PFSK-1 (cell line): ENCODE measurements at regions not wholly inside any gene's neighbourhood (a gene's known extent, or its start where the extent isn't known, plus 50 kb on each side); places are given as distances from the start of the nearest gene placed in this dataset.

ENCODE experiments used
- FOXP2 ChIP-seq: optimal IDR thresholded peaks from 2 replicates; pipeline ENCODE3; 2011; ENCODE audit warnings: borderline replicate concordance, control low read depth, inconsistent platforms; ENCODE audit not compliant: insufficient read depth; ENCODE audit errors: extremely low read length, extremely low read depth
- POLR2AphosphoS5 ChIP-seq: IDR thresholded peaks from 2 replicates; pipeline ENCODE4 v1.6.1; 2012; ENCODE audit warnings: low read depth, mild to moderate bottlenecking, control low read depth, low read length, moderate library complexity
- SIN3A ChIP-seq: IDR thresholded peaks from 2 replicates; pipeline ENCODE4 v1.6.1; 2012; ENCODE audit warnings: mild to moderate bottlenecking, low read length, moderate library complexity, borderline replicate concordance; ENCODE audit not compliant: insufficient read depth
- TAF1 ChIP-seq: IDR thresholded peaks from 2 replicates; pipeline ENCODE4 v1.6.1; 2012; ENCODE audit warnings: low read length, control low read depth, borderline replicate concordance; ENCODE audit not compliant: insufficient read depth
- TF ChIP-seq, protein P1 (sequence below), 2 experiments: IDR thresholded peaks; 2 replicates each; pipeline versions ENCODE4 v1.6.1 to v1.8.0; 2011 to 2012; ENCODE audit warnings: low read depth in 2 of 2, low read length in 2 of 2, control low read depth in 1 of 2, inconsistent platforms in 1 of 2, mild to moderate bottlenecking in 1 of 2, moderate library complexity in 1 of 2; ENCODE audit not compliant: insufficient read depth in 1 of 2

DNA sequence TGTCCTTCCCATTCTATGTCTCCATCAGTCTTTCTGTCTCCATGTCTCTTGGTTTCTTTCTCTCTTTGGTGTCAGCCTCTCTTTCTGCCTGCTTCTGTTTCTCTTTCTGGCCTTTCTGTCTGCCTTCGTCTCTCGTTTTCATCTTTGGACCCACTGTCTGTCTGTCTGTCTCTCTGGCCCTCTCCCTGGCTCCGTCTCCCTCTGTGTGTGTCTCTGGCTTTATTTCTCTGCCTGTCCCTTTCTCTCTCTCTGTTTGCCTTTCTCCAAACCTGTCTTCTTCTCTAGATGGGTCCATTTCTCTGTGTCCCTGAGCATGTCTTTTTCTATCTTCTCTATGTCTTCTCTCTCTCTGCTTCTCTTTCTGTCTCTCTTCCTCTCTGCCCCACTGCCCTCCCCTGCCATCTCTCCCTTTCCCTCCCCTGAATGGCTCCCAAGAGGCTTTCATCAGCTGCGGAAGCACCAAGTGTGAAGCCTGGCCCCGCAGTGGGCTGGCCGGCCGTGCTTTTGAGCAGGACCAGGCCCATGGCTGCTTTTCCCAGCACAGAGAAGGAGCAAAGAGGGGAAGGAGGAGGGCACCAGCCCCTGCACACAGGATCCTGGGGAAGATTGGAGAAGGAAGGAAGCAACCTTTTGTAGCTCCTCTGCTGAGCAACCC, 57.4 kb downstream of the PJA1 start:
- TF ChIP-seq TAF1, result no peak
- TF ChIP-seq SIN3A, result no peak
- TF ChIP-seq POLR2AphosphoS5, result no peak
- TF ChIP-seq, protein P1, sequence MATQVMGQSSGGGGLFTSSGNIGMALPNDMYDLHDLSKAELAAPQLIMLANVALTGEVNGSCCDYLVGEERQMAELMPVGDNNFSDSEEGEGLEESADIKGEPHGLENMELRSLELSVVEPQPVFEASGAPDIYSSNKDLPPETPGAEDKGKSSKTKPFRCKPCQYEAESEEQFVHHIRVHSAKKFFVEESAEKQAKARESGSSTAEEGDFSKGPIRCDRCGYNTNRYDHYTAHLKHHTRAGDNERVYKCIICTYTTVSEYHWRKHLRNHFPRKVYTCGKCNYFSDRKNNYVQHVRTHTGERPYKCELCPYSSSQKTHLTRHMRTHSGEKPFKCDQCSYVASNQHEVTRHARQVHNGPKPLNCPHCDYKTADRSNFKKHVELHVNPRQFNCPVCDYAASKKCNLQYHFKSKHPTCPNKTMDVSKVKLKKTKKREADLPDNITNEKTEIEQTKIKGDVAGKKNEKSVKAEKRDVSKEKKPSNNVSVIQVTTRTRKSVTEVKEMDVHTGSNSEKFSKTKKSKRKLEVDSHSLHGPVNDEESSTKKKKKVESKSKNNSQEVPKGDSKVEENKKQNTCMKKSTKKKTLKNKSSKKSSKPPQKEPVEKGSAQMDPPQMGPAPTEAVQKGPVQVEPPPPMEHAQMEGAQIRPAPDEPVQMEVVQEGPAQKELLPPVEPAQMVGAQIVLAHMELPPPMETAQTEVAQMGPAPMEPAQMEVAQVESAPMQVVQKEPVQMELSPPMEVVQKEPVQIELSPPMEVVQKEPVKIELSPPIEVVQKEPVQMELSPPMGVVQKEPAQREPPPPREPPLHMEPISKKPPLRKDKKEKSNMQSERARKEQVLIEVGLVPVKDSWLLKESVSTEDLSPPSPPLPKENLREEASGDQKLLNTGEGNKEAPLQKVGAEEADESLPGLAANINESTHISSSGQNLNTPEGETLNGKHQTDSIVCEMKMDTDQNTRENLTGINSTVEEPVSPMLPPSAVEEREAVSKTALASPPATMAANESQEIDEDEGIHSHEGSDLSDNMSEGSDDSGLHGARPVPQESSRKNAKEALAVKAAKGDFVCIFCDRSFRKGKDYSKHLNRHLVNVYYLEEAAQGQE (IDR thresholded peaks at IDR 0.05; ENCODE audit: insufficient read depth in 1 of 2, low read depth in 2 of 2, low read length in 2 of 2), result no peak
- TF ChIP-seq FOXP2, result no peak
